PFSK-1 (cell line): ENCODE measurements at regions not wholly inside any gene's neighbourhood (a gene's known extent, or its start where the extent isn't known, plus 50 kb on each side); places are given as distances from the start of the nearest gene placed in this dataset.

Experiments
- FOXP2 ChIP-seq: optimal IDR thresholded peaks from 2 replicates; pipeline ENCODE3; 2011; ENCODE audit warnings: borderline replicate concordance, control low read depth, inconsistent platforms; ENCODE audit not compliant: insufficient read depth; ENCODE audit errors: extremely low read length, extremely low read depth
- POLR2AphosphoS5 ChIP-seq: IDR thresholded peaks from 2 replicates; pipeline ENCODE4 v1.6.1; 2012; ENCODE audit warnings: low read depth, mild to moderate bottlenecking, control low read depth, low read length, moderate library complexity
- REST ChIP-seq, 2 experiments: IDR thresholded peaks; 2 replicates each; pipeline versions ENCODE4 v1.6.1 to v1.8.0; 2011 to 2012; ENCODE audit warnings: low read depth in 2 of 2, low read length in 2 of 2, control low read depth in 1 of 2, inconsistent platforms in 1 of 2, mild to moderate bottlenecking in 1 of 2, moderate library complexity in 1 of 2; ENCODE audit not compliant: insufficient read depth in 1 of 2
- SIN3A ChIP-seq: IDR thresholded peaks from 2 replicates; pipeline ENCODE4 v1.6.1; 2012; ENCODE audit warnings: mild to moderate bottlenecking, low read length, moderate library complexity, borderline replicate concordance; ENCODE audit not compliant: insufficient read depth
- TAF1 ChIP-seq: IDR thresholded peaks from 2 replicates; pipeline ENCODE4 v1.6.1; 2012; ENCODE audit warnings: low read length, control low read depth, borderline replicate concordance; ENCODE audit not compliant: insufficient read depth

DNA sequence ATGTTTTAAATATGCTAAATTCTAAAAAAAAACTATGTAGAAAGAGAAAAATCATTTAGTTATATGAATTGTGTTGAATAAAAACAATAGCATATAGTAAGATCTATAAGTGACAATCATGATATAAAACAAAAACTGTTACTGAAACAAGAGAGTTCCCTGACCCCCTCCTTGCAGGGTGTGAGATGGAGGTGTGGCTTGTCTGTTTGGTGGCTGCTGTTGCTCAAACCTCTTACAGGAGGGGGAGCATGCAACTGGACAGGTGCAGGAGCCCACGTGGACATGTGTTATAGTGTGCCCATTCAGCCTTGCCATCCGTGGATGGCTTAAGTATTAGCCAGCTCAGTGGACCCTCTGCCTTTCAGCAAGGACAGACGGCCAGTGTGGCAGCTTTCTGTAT, 206.7 kb downstream of the MOXD1 start:
- TF ChIP-seq SIN3A (no peak), FOXP2 (no peak), TAF1 (no peak), POLR2AphosphoS5 (no peak), REST (IDR thresholded peaks at IDR 0.05; ENCODE audit: insufficient read depth in 1 of 2, low read depth in 2 of 2, low read length in 2 of 2) (no peak)

- TF ChIP-seq POLR2AphosphoS5: no peak
- TF ChIP-seq REST (IDR thresholded peaks at IDR 0.05; ENCODE audit: insufficient read depth in 1 of 2, low read depth in 2 of 2, low read length in 2 of 2): no peak
- no peak for TF ChIP-seq SIN3A
- no peak for TF ChIP-seq FOXP2
Observed at GRCh38 chr6:132192631-132193030, 208.6 kb downstream of the MOXD1 start.

DNA sequence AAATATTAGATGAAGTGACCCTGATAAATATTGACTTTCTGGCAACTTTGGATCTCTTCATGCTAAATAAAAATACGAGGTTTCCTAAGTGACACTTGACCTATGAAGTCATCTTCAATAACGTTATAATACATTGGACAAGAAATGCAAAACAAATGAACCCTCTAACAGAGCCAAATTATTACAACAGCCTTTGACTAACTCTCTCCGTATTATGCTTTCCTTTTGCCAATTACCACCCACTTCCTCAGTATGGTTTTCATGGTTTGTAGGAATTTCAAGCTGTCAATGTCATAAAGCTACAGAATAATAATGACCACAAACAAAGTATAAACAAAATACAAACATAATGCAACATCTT, 210.5 kb downstream of the MOXD1 start:
- TF ChIP-seq POLR2AphosphoS5 (no peak), SIN3A (no peak), REST (IDR thresholded peaks at IDR 0.05; ENCODE audit: insufficient read depth in 1 of 2, low read depth in 2 of 2, low read length in 2 of 2) (no peak), FOXP2 (no peak), TAF1 (no peak)

DNA sequence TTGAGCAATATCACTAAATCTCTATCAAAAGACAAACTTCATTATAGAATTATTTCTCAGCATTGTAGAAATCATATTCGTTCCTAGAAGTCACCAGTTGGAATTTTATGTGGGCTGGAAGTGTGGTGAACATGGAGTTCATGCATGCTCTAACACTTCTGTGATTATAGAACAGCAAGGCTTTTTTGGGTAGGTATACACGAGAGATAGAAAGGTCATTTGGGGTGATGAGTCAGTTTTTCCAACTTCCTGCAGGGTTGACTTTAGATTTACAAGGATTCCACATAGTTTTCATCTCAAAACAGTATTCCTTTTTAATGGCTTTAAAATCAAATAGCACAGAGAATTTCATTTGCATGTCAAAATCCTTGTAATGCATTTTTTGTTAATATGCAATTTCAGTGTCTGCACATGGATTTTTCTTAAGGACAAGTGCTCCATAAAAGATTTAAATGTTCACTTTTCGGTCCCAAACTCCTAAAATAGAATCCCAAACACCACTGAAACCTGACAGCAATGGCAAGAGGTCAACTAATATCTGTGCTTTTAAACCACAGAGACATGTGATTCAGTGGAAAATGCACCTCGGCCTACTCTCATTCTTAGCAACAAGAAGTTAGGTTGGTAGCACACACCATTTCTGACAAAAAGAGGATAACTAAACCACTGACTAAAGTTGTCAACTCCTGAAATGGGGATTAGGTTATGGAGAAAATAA, 211.0 kb downstream of the MOXD1 start:
- TF ChIP-seq FOXP2 (no peak), SIN3A (no peak), TAF1 (no peak), REST (IDR thresholded peaks at IDR 0.05; ENCODE audit: insufficient read depth in 1 of 2, low read depth in 2 of 2, low read length in 2 of 2) (no peak), POLR2AphosphoS5 (no peak)
